Left renal cortex interstitium (tissue), 4 donors: ENCODE measurements at regions not wholly inside any gene's neighbourhood (a gene's known extent, or its start where the extent isn't known, plus 50 kb on each side); places are given as distances from the start of the nearest gene placed in this dataset.

Experiments used
- DNase-seq, 4 donors: peaks; one replicate each; pipeline ENCODE4 v3.0.0-alpha.2; 2013; ENCODE audit warnings: low read depth in 4 of 4, low spot score in 2 of 4, missing footprints in 1 of 4

DNA sequence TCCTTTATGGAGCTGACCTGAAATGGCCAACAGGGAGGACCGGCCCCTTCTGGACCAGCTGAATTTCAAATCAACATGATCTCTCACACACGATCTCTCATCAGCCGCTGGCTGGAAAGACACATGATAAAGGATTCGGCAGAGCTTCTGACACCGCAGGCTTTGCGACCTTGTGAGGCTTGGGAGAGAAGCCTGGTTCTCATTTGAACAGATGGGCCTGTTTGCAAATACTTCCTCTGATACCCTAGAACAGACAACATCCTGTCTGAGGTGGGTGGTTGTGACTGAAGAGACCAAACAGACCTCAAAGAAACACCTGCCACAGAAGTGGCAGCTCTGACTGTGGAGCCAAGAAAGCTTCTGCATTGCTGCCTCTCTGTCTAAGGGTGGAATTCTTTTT, 77.9 kb upstream of the SDK2 start:
- no peak for DNase-seq

DNA sequence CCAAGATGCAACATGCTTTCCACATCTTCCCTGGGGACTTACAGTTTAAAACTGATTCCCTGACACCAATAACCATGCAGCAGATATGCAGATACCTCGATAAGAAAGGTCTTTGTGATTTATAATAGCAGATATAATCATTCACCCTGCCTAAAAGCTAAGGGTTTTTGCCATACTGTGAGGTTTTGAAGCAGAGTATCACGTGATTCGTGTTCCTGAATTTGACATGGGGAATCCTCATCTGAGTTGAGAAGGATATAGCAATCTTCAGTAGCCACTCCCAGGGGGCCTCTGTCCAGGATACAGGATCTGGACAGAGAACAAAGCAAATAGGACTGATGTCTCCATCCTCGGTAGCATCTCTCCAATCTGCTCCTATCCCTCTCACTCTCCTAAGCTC, 79.1 kb upstream of the SDK2 start:
- DNase-seq = no peak

DNA sequence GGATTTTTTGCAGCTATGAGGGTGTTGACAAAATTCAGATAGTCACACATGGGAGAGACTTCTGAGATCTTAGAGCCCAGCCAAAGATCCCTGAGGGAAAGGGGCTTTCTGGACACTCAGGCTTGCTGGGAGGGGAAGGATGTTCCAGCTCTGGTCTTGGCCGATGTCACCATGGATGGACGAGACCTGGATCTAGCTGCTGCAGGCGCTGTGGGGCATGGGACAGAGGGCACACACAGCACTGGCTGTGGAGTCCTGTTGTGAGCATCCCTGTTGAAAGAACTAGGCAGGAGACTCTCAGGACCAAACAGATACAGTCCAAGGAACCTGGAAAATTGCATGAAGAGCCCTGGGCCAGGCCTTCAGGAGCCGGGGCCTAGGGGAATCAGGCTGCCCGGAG, 80.1 kb upstream of the SDK2 start:
- no peak for DNase-seq

DNA sequence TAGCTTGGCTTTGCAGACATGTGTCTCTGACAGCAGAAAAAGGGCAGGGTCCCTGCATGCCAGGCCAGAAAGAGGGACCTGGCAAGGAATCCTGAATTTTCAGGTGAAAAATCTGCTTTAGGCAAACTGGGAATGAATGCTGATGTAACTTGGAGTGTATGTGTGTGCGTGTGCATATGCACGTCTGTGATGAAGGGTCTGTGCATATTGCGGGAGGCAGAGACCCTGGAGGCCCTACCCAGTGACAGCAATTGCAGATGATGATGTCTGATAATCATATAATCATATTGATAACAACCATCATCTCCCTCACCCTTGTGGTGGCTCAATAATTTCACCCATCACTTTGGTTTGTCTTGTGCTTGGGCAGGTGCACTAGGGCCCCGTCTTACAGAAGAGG, 80.7 kb upstream of the SDK2 start:
- DNase-seq = no peak

DNA sequence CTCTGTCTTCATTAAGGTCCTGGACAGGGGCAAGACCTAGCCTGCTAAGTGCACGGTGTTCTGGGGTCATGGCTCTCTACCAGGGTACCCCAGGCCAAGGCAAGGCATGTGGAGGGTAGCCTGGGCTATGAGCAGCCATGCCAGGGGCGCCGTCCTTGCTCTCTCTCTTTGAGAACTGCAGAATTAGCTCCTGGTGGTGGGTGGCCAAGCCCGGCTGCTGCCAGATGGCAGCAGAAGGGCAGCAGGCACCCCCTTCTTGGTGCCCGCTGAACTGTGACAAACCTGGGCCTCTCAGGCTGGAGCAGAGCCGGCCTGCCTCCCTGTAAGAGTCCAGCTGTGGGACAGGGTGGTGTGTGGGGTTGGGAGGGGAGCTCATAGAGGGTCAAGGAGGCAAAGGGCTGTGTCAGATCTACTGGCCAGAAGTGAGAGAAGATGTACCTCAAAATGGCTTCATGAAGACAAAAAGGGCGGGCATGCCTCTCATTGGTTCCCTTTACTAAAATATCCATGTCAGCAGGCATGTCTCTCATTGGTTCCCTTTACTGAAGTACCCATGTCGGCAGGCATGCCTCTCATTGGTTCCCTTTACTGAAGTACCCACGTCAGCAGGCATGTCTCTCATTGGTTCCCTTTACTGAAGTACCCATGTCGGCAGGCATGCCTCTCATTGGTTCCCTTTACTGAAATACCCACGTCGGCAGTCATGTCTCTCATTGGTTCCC, 81.7 kb upstream of the SDK2 start:
- no peak for DNase-seq

DNA sequence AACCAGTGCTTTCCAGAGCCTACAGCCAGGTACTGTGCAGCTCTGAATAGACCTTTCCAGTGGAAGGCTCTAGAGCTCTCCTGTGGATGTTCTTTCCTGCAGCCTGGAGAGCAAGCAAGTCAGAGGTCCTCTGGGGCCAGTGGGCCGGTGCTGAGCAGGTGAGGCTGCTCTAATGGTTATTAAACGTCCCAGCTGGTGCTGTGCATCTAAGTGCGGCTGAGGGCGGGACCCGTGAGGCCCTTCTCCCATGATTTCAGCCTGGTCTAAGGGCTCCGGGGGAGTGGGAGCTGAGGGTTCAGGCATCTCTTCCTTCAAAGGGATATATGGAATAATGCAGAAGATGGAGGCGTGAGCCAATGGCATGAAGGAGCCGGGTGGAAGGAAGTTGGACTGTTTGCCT, 83.7 kb upstream of the SDK2 start:
- DNase-seq = no peak

DNA sequence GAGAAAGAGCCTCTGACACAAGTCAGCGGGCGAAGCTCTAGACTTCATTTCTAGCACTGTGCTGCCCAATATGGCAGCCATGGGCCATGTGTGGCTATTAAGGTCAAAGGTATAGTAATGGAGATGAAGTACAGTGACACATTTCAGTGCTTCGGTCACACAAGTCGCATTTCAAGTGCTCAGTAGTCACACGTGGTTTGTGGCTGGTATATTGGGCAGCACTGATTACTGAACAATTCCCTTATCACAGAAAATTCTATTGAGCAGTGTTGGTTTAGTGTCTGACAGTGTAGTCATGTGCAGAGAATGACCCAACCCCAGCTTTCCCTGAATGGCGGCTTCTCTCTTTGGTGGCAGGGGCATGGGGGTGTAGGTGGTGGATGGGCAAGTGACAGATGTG, 84.9 kb upstream of the SDK2 start:
- DNase-seq = no peak

DNA sequence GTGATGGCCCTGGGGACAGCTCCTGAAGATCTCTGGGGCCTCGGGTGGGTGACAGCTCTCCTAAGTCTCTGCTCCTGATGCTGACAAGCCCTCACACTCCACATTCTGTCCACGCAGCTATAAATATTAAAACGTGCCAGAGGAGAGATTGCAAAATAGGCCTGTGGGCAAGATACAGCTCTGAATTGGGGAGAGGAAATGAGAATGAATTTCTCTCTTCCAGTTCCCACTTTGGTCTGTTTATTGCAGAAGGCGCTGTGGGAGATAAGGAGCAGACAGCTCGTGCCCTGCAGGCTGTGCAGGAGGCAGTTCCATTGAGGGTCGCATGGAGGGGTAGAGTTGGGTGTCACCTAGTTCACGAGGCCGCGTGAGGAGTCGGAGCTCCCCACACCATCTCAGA, 87.5 kb upstream of the SDK2 start:
- DNase-seq = no peak

DNA sequence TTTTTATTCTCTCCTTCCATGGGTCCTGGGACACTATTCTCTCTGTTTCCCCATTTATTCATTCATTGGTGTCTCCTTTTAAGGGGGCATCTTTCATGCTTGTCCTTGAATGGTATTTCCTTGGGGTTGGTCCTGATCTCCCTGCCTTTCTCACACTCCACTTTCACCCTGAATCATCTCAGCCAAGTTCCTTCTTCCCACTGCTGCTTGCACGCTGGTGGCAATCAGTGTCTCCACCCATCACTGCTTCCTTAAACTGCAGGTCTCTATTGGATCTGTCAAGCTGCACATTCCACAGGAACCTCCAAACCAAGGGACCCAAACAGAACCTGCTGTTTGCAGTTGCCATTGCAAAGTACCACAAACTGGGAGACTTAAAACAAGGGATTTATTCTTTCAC, 89.3 kb upstream of the SDK2 start:
- no peak for DNase-seq

DNA sequence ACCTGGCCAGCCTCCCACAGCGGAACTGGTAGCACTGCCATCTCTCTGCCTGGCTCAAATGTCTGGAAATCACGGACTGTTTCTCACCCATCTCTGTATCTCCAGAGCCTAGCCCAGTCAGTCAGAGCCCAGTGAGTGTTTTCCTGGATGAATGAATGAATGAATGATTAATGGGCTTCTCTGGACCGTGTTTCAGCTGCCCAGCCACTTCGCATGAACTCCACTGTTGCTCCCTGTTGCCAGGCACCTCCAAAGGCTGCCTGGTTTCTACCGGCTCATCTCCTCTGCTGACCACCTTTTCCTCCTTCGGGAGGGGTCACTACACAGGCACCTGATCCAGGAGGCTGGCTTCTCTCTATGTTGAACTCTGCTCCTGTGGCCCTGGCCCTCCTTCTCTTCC, 91.0 kb upstream of the SDK2 start:
- no peak for DNase-seq

DNA sequence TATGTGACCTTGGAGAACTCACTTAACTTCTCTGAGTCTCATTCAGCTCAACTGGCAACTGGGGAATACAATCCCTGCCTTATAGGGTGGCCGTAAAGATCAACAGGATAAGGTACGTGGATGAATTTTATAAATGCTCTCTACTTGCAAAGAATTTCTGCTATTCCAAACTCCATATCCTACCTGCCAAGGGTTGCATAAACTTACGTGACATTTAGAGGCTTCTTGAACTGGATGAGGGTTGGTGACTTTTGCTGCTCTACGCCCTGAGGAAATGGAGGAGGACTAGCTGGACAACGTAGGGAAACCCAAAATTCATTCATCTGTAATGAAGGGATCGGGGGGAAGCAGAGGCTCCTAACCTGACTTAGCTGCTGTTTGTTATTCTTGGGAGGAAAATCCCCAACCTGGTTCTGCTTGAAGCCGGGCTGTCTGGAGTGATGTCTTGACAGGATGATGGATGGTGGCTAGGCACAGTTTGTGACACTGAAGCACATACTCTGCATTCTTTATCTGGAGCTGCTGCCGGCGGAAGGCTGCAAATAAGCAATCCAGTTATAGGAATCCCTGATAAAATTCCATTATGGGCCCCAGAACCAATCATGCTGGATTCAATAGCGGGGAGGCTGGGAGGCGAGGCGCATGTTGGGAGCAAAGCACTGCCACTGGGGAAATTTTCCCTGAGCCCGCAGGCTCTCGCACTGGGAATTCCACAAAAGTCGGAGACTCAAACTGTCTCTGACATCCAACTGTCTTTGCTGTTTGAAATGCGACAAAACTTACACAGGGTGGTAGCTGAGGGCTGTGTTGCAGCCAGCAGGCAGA, 94.7 kb upstream of the SDK2 start:
- DNase-seq = no peak

DNA sequence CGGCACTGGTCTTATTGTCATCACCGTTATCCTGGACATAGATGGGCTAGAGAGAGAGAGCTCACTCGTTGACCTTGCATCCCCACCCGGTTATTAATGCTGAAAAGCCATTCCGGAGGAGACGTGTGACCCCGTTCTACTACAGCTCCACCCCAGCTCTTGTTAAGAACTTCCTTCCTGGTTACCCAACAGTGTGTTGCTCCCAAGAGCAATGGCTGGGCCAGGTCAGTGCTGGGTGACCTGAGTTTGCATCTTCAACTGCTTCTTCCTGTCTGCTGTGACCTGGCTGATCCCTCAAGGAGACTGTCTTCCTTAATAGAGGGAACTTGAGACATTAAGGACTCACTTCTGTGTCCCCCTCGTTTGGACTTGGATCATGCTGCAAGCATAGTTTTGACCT, 96.1 kb upstream of the SDK2 start:
- no peak for DNase-seq

DNA sequence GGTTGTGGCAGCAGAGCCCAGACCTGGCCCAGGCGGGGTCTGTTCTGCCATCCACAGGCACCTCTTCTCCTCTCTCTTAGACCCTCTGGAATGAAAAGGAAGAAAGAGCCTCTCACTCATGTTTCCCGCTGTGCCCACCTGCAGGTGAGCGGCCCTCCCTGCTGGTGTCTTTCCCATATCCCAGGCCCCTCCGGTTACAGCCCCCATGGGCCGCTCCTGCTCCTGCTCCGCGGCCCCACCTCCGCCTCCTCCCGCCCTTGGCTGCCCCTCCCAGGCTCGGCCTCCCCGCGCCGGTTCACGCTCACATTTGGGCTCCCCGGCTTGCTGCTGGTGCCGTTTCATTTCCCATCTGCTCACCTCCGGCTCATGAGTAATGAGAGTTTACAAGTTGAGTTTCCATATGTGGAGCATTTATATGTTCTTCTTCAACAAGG, 98.7 kb upstream of the SDK2 start:
- no peak for DNase-seq

DNA sequence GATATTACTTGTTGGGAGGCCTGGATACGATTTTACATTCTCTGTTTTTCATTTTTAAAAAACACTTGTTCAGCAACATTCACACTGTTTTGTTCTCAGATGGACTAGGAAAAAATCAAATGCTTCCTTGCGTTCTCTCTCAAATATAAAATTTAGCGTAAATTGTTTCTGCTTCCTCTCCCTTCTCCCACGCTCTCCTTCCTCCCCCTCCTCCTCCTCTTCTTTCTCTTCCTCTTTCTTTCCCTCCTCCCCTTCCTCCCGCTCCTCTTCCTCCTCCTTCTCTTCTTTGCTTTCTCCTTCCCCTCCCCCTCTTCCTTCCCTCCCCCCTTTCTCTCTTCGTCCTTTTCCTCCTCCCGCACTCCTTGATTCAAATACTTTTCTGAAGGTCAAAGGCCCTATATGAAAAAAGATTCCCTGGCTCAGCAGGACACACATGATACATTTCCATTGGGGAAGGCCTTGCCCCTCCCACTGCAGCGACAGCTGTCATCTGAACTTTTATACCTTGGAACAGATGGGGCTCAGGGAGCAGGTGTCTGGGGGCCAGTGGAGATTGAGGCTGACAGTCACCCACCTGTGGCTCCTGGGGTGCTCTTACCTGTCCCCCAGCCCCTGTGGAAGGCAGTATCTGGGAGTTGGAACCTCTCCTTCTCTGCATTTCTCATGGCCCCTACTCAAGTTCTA, 99.4 kb upstream of the SDK2 start:
- no peak for DNase-seq

DNA sequence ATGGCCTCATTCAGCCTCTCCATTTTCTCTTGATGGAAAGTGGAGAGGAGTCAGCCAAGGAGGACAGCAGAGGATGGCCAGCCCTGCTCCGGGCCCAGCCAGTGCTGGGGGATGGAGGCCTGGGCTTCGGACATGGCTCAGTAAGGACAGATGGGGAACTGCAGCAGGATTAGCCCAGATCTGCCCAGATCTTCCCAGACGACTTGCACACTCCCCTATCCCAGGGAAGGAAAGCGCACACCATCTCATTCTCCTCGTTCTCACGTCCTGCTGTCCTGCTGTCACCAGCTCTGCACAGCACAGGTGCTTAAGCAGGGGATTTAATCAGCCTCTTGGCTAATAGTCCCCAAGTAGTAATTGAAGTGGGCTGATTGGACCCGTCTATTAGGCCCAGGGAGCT, 100.2 kb upstream of the SDK2 start:
- no peak for DNase-seq

DNA sequence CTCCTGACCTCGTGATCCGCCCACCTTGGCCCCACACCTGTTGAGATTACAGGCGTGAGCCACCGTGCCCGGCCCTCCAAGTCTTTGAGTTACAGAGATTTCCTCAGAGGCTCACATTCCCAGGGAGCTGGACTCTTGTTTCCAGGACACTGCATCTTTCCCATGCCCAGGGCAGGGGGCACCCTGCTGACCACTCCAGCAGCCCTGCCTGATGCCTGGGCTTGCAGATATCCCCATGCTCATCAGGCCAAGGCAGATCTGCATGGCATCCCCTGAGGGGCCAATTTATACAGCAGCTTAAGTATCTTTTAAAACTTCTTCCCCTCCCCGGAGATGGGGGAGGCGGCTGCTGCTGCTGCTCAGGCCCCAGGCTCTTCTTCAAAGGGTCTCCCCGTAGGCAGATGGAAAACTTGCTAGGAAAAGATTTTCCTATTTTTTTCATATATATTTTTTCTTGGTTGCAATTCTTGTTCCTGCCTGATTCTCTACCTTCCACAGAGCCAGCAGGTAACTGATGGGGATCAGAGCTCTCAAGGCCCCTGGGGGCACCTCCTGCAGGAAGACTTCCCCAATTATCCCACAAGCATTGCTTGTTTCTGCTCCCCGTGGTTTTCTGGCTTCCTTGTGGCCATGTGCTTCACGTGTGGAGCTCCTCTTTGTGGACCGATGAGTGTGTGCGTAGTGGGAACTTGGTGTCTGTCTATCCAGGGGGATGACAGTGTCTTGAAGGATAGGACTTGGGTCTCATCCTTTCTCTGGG, 102.2 kb upstream of the SDK2 start:
- DNase-seq = no peak

DNA sequence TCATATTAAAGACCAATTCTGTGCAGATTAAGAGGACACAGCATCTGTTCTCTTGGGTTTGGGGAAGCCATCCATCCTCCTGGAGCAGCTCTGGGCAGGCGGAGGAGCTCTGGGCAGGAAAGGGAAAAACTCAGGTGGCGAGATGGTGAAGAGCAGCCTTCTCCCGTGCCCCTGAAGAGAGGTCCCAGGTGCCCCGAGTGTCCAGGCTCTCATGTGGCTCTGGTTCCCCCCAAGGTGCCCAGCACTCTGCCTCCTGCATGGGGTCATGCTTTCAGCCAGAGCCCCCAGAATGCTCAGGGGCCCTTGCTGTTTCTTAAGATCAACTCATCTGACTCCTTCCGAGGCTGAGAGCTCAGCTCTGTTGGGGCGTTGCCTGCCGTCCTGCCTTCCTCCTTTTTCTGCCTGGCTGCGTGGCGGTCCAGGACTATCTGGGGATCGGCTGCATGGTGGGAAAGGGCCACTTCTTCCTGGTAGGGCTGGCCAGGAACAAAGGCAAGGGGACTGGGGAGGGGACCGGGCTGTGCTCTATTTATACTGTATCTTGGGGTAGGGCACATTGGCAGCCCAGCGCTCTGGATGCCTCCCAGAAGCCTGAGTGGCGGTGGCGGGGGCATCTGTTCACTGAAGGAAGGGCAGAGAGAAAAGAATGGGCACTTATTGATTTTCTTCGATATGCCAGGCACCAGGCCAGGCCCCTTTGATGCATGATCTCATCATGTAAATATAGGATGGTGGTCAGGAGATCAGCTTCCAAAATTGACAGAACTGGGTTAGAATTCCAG, 103.2 kb upstream of the SDK2 start:
- DNase-seq = no peak

DNA sequence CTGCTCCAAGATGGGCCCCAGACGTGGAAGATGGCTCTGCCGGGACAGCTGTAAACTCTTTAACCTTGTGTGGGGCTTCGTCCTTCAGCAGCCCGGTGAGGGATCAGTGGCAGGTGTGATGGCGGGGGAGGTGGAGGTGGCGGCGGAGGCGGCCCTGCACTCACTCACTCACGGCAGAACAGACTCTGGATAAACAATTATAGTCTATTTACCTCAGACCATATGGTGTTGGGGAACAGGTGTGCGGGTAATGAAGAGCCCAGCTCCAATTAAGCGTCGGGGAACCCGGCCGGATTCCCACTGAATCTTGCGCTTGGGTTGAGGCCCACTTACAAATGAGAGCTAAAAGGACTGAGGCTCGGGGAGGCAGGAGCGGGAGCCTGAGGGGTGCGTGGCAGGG, 104.3 kb upstream of the SDK2 start:
- no peak for DNase-seq

DNA sequence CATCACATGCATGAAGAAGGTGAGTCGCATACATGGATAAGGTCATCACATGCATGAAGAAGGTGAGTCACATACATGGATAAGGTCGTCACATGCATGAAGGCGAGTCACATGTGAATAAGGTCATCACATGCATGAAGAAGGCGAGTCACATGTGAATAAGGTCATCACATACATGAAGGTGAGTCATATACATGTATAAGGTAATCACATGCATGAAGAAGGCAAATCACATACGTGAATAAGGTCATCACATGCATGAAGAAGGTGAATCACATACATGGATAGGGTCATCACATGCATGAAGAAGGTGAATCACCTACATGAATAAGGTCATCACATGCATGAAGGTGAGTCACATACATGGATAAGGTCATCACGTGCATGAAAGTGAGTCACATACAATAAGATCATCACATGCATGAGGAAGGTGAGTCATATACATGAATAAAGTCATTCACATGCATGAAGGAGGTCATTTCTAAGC, 105.1 kb upstream of the SDK2 start:
- no peak for DNase-seq

DNA sequence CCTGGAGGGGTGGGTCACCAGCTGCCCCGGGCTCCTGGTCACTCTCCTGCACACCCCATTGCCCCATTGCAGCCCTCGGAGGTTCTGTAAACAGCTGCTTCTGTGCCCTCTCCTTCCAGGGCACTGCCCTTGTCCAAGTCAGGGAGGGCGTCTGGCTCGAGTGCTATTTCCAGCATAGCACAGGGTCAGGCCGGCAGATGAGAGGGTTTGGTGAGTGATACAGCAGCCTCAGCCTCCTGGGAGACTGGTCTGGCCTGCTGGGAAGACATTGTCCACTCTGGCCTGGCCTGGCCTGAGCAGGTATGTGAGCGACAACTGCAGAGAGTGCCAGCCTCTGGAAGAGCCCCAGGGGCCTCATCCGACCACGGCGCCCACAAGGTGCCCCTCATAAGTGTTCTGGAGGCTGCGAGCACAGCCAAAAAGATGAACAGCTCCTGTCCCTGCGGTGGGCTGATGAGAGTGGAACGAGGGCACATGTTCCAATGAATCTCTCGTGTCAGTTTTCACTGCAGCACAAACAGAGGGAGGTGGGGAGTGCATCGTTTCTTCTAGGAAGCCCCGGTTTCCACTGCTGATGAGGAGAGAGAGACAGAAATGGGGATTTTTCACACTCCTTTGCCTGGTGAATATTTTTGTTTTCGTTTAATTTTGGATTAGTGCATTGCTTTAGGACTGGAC, 105.8 kb upstream of the SDK2 start:
- no peak for DNase-seq
